ENCODE measurements at regions not wholly inside any gene's neighbourhood (a gene's known extent, or its start where the extent isn't known, plus 50 kb on each side); places are given as distances from the start of the nearest gene placed in this dataset.

DNA sequence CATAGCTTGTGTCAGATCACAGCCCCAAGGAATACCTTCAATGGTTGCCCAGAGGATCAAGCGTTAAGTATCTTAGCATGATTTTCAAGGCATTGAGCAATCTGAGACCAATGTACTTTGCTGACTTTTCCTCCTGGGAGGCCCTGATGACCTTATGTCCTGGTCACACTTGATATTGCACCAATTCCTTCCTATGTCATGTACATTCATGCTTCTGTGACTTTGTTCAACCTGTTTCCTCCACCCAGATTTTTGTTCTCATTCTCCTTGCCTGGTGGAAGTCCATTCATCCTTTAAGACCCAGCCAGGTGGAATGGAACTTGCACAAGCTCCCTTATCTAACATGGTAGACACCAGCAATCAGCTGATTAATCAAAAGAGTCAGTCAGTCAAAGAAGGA, 160.8 kb downstream of the PFKFB3 start:
- in situ Hi-C loops (cut with MboI; ENCODE audit: low sequenced_read_pairs in 4 of 4) (no loop called here), intact Hi-C loops (cut with DNase I; ENCODE audit: low total_unique reads) (no loop called here)
- H3K36me3 ChIP-seq: no peaks in the 10 kb centered on the region
- ATAC-seq: no peak
- no peaks in the 10 kb centered on the region for H3K27me3 ChIP-seq
- H3K9me3 ChIP-seq: no peaks in the 10 kb centered on the region
- H3K27ac ChIP-seq: no peak overlapping the region
- no peak for TF ChIP-seq POLR2A (IDR thresholded peaks at IDR 0.05)
- TF ChIP-seq, protein P1, sequence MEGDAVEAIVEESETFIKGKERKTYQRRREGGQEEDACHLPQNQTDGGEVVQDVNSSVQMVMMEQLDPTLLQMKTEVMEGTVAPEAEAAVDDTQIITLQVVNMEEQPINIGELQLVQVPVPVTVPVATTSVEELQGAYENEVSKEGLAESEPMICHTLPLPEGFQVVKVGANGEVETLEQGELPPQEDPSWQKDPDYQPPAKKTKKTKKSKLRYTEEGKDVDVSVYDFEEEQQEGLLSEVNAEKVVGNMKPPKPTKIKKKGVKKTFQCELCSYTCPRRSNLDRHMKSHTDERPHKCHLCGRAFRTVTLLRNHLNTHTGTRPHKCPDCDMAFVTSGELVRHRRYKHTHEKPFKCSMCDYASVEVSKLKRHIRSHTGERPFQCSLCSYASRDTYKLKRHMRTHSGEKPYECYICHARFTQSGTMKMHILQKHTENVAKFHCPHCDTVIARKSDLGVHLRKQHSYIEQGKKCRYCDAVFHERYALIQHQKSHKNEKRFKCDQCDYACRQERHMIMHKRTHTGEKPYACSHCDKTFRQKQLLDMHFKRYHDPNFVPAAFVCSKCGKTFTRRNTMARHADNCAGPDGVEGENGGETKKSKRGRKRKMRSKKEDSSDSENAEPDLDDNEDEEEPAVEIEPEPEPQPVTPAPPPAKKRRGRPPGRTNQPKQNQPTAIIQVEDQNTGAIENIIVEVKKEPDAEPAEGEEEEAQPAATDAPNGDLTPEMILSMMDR (IDR thresholded peaks at IDR 0.05 in 4 of 5, conservative IDR thresholded peaks at IDR 0.05 in 1 of 5): no peak
- H3K4me1 ChIP-seq: no peaks in the 10 kb centered on the region
- DNase-seq: no peak
- H3K4me3 ChIP-seq: no peak overlapping the region

GRCh38 chr10:6364283-6364682, 161.6 kb downstream of the PFKFB3 start:
- TF ChIP-seq POLR2A (IDR thresholded peaks at IDR 0.05): no peak
- TF ChIP-seq, protein P1 (IDR thresholded peaks at IDR 0.05 in 4 of 5, conservative IDR thresholded peaks at IDR 0.05 in 1 of 5): no peak
- H3K27me3 ChIP-seq: no peaks in the 10 kb centered on the region
- H3K4me1 ChIP-seq: no peaks in the 10 kb centered on the region
- no peaks in the 10 kb centered on the region for H3K9me3 ChIP-seq
- DNase-seq: no peak
- no peak for ATAC-seq
- no peaks in the 10 kb centered on the region for H3K36me3 ChIP-seq
- intact Hi-C loops (cut with DNase I; ENCODE audit: low total_unique reads) (no loop called here), in situ Hi-C loops (cut with MboI; ENCODE audit: low sequenced_read_pairs in 4 of 4) (no loop called here)
- H3K27ac ChIP-seq: no peak overlapping the region
- H3K4me3 ChIP-seq: no peak overlapping the region

- Histone ChIP-seq H3K27ac (no peak overlapping the region), H3K27me3 (no peaks in the 10 kb centered on the region), H3K4me1 (no peaks in the 10 kb centered on the region), H3K4me3 (no peak overlapping the region), H3K36me3 (no peaks in the 10 kb centered on the region), H3K9me3 (no peaks in the 10 kb centered on the region)
- ATAC-seq: no peak
- intact Hi-C loops (cut with DNase I; ENCODE audit: low total_unique reads) (no loop called here), in situ Hi-C loops (cut with MboI; ENCODE audit: low sequenced_read_pairs in 4 of 4) (no loop called here)
- DNase-seq: no peak
- TF ChIP-seq, protein P1 (IDR thresholded peaks at IDR 0.05 in 4 of 5, conservative IDR thresholded peaks at IDR 0.05 in 1 of 5): no peak
- TF ChIP-seq POLR2A (IDR thresholded peaks at IDR 0.05): no peak
Measured at GRCh38 chr10:6364893-6365292, 162.2 kb downstream of the PFKFB3 start.

GRCh38 chr10:6365384-6365783, 162.7 kb downstream of the PFKFB3 start:
- TF ChIP-seq, protein P1 (IDR thresholded peaks at IDR 0.05 in 4 of 5, conservative IDR thresholded peaks at IDR 0.05 in 1 of 5): no peak
- TF ChIP-seq POLR2A (IDR thresholded peaks at IDR 0.05): no peak
- Histone ChIP-seq H3K36me3 (no peaks in the 10 kb centered on the region), H3K27ac (no peak overlapping the region), H3K4me1 (no peaks in the 10 kb centered on the region), H3K9me3 (no peaks in the 10 kb centered on the region), H3K27me3 (no peaks in the 10 kb centered on the region), H3K4me3 (no peak overlapping the region)
- in situ Hi-C loops (cut with MboI; ENCODE audit: low sequenced_read_pairs in 4 of 4) (no loop called here), intact Hi-C loops (cut with DNase I; ENCODE audit: low total_unique reads) (no loop called here)
- no peak for ATAC-seq
- no peak for DNase-seq

Measured in gastrocnemius medialis (tissue), 4 donors.